ENCODE measurements at regions not wholly inside any gene's neighbourhood (a gene's known extent, or its start where the extent isn't known, plus 50 kb on each side); places are given as distances from the start of the nearest gene placed in this dataset.
"Not testable (repeated sequence)": the region's sequence is repeated elsewhere in the genome, so short reads cannot be mapped to it uniquely, and the experiment has no call there.

GRCh38 chr2:176780348-176780747, 432.2 kb upstream of the HNRNPA3 start:
- no peak for DNase-seq

- no peak for DNase-seq
These were observed 430.9 kb upstream of the HNRNPA3 start for GRCh38 chr2:176781570-176782217.

GRCh38 chr2:176784633-176785200, 427.9 kb upstream of the HNRNPA3 start:
- no peak for DNase-seq

- DNase-seq: no peak
These were observed 422.8 kb upstream of the HNRNPA3 start for GRCh38 chr2:176789751-176790150.

- no peak for DNase-seq
These were observed 422.1 kb upstream of the HNRNPA3 start for GRCh38 chr2:176790468-176790867.

- no peak for DNase-seq
These were observed 418.8 kb upstream of the HNRNPA3 start for GRCh38 chr2:176793792-176794191.

- DNase-seq: no peak
These were observed 418.2 kb upstream of the HNRNPA3 start for GRCh38 chr2:176794392-176794791.

GRCh38 chr2:176795823-176796222, 416.8 kb upstream of the HNRNPA3 start:
- no peak for DNase-seq

- DNase-seq: not testable (repeated sequence)
These were observed 415.9 kb upstream of the HNRNPA3 start for GRCh38 chr2:176796677-176797076.

- no peak for DNase-seq
These were observed 408.2 kb upstream of the HNRNPA3 start for GRCh38 chr2:176804392-176804791.

GRCh38 chr2:176805345-176805744, 407.2 kb upstream of the HNRNPA3 start:
- DNase-seq: no peak

GRCh38 chr2:176812246-176812775, 400.3 kb upstream of the HNRNPA3 start:
- no peak for DNase-seq

GRCh38 chr2:176813156-176813555, 399.4 kb upstream of the HNRNPA3 start:
- no peak for DNase-seq

GRCh38 chr2:176813621-176814049, 399.0 kb upstream of the HNRNPA3 start:
- no peak for DNase-seq

GRCh38 chr2:176814274-176814673, 398.3 kb upstream of the HNRNPA3 start:
- no peak for DNase-seq

- DNase-seq: peak in 1 of 2 experiments; percentile 16
These were observed 397.7 kb upstream of the HNRNPA3 start for GRCh38 chr2:176814740-176815367.

GRCh38 chr2:176817061-176817565, 395.5 kb upstream of the HNRNPA3 start:
- DNase-seq: no peak

GRCh38 chr2:176818076-176818475, 394.5 kb upstream of the HNRNPA3 start:
- DNase-seq: no peak

GRCh38 chr2:176818617-176819016, 394.0 kb upstream of the HNRNPA3 start:
- no peak for DNase-seq

- no peak for DNase-seq
These were observed 393.3 kb upstream of the HNRNPA3 start for GRCh38 chr2:176819306-176819705.

- no peak for DNase-seq
These were observed 392.1 kb upstream of the HNRNPA3 start for GRCh38 chr2:176820371-176820932.

- DNase-seq: no peak
These were observed 391.2 kb upstream of the HNRNPA3 start for GRCh38 chr2:176821350-176821749.

- no peak for DNase-seq
These were observed 390.5 kb upstream of the HNRNPA3 start for GRCh38 chr2:176822060-176822459.

GRCh38 chr2:176826356-176826755, 386.2 kb upstream of the HNRNPA3 start:
- no peak for DNase-seq

Data from NCI-H446 (cell line).